ENCODE measurements at regions not wholly inside any gene's neighbourhood (a gene's known extent, or its start where the extent isn't known, plus 50 kb on each side); places are given as distances from the start of the nearest gene placed in this dataset.

DNA sequence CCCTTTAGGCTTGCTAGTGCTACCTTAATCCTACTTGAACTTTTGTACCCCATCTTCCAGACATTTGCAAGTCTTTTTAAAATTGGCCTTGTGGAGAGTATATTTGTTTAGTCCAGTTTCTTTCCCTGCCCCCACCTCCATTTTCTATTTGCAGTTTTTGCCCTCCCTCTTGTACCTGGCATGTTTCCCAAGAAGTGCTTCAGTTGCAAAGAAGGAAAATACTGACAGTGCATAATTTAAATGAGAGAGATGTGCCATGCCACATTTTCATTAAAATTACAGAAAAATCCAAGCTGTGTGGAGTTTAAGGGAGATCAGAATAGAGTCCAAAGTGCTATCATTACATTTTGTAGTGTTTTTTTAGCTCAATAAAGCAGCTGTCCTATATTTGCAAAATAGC, 150.0 kb upstream of the ADGRL2 start:
- no peak for TF ChIP-seq CTCF (IDR thresholded peaks at IDR 0.05; ENCODE audit: low read depth, low read length, missing control alignments)
- no peak overlapping the region for H3K4me3 ChIP-seq (replicated peaks; ENCODE audit: low read depth, low read length)
- DNase-seq (ENCODE audit: extremely low read depth, low read depth), result no peak

DNA sequence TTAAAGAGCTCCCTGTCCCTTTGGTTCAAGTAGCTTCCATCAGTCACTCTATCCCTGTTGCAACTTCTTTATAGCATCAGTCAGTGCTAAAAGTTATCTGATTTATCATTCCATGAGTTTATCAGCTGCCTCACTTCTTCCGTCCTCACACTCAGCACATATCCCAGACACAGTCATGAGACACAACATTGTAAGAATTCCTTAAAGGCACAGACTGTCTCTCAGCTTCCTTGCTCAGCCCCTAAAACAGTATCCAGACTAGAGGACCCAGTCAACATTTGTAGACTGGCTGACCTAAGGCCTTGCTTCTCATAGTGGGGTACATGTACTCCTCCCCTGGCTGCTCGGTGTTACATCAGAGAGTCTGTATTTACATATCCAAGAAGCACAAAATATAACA, 164.9 kb upstream of the ADGRL2 start:
- no peak for DNase-seq (ENCODE audit: extremely low read depth, low read depth)
- no peak overlapping the region for H3K4me3 ChIP-seq (replicated peaks; ENCODE audit: low read depth, low read length)
- no peak for TF ChIP-seq CTCF (IDR thresholded peaks at IDR 0.05; ENCODE audit: low read depth, low read length, missing control alignments)

DNA sequence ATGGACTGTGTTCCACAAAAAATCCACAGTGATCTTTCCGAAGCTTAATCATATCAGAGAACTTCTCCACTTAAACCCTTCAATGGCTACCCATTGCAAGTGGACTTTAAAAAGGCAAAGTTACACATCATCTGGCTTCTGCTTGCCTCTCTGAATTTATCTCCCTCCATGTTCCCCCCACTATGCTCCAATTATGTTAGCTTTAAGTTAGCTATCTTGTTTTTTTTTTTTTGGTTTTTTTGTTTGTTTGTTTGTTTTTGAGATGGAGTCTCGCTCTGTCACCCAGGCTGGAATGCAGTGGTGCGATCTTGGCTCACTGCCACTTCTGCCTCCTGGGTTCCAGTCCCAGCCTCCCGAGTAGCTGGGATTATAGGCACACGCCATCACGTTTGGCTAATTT, 166.4 kb upstream of the ADGRL2 start:
- no peak for TF ChIP-seq CTCF (IDR thresholded peaks at IDR 0.05; ENCODE audit: low read depth, low read length, missing control alignments)
- no peak for DNase-seq (ENCODE audit: extremely low read depth, low read depth)
- no peak overlapping the region for H3K4me3 ChIP-seq (replicated peaks; ENCODE audit: low read depth, low read length)

GRCh38 chr1:81619156-81619555, 181.6 kb upstream of the ADGRL2 start:
- no peak for TF ChIP-seq CTCF (IDR thresholded peaks at IDR 0.05; ENCODE audit: low read depth, low read length, missing control alignments)
- no peak overlapping the region for H3K4me3 ChIP-seq (replicated peaks; ENCODE audit: low read depth, low read length)
- no peak for DNase-seq (ENCODE audit: extremely low read depth, low read depth)

GRCh38 chr1:81618376-81618775, 182.4 kb upstream of the ADGRL2 start:
- no peak overlapping the region for H3K4me3 ChIP-seq (replicated peaks; ENCODE audit: low read depth, low read length)
- no peak for DNase-seq (ENCODE audit: extremely low read depth, low read depth)
- TF ChIP-seq CTCF (IDR thresholded peaks at IDR 0.05; ENCODE audit: low read depth, low read length, missing control alignments), result no peak

GRCh38 chr1:81617308-81617967, 183.3 kb upstream of the ADGRL2 start:
- no peak for TF ChIP-seq CTCF (IDR thresholded peaks at IDR 0.05; ENCODE audit: low read depth, low read length, missing control alignments)
- no peak for DNase-seq (ENCODE audit: extremely low read depth, low read depth)
- no peak overlapping the region for H3K4me3 ChIP-seq (replicated peaks; ENCODE audit: low read depth, low read length)

- no peak overlapping the region for H3K4me3 ChIP-seq (replicated peaks; ENCODE audit: low read depth, low read length)
- TF ChIP-seq CTCF (IDR thresholded peaks at IDR 0.05; ENCODE audit: low read depth, low read length, missing control alignments), result no peak
- DNase-seq (ENCODE audit: extremely low read depth, low read depth), result no peak
Observed at GRCh38 chr1:81613803-81614202, 186.9 kb upstream of the ADGRL2 start.
